ENCODE measurements at regions not wholly inside any gene's neighbourhood (a gene's known extent, or its start where the extent isn't known, plus 50 kb on each side); places are given as distances from the start of the nearest gene placed in this dataset.

GRCh38 chr1:157347506-157347905, 204.8 kb downstream of the FCRL5 start:
- no peak for TF ChIP-seq CTCF (conservative IDR thresholded peaks at IDR 0.05 in 1 of 2, IDR thresholded peaks at IDR 0.05 in 1 of 2; ENCODE audit: low read depth in 1 of 2, low read length in 2 of 2)
- no peak for TF ChIP-seq EZH2 (IDR thresholded peaks at IDR 0.05; ENCODE audit: low read length, missing control alignments)

Measured in fibroblast of lung (primary cell).